ENCODE measurements at regions not wholly inside any gene's neighbourhood (a gene's known extent, or its start where the extent isn't known, plus 50 kb on each side); places are given as distances from the start of the nearest gene placed in this dataset.

DNA sequence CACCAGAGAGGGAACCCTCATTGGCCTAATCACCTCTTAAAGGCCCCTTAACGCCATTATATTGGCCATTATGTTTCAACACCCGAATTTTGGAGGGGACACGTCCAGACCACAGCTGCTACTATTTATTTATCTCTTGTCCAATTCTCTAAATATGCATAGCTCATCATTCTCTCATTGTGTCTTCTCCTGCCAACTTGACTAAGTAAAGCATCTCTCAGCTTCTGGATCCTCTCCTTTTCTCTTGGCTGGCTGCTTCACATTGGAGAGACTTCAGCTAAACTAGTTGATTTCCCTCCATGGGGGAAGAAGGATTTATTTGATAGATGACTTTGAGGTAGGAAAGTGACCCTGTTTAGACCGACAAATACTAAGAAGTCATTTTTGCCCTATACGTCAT is 120.4 kb upstream of the KRR1 start:
- TF ChIP-seq, protein P1, sequence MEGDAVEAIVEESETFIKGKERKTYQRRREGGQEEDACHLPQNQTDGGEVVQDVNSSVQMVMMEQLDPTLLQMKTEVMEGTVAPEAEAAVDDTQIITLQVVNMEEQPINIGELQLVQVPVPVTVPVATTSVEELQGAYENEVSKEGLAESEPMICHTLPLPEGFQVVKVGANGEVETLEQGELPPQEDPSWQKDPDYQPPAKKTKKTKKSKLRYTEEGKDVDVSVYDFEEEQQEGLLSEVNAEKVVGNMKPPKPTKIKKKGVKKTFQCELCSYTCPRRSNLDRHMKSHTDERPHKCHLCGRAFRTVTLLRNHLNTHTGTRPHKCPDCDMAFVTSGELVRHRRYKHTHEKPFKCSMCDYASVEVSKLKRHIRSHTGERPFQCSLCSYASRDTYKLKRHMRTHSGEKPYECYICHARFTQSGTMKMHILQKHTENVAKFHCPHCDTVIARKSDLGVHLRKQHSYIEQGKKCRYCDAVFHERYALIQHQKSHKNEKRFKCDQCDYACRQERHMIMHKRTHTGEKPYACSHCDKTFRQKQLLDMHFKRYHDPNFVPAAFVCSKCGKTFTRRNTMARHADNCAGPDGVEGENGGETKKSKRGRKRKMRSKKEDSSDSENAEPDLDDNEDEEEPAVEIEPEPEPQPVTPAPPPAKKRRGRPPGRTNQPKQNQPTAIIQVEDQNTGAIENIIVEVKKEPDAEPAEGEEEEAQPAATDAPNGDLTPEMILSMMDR (IDR thresholded peaks at IDR 0.05) = no peak
- no peak for TF ChIP-seq POLR2A (IDR thresholded peaks at IDR 0.05)

Data from body of pancreas (tissue), 4 donors.